GM20431 (cell line): ENCODE measurements at regions not wholly inside any gene's neighbourhood (a gene's known extent, or its start where the extent isn't known, plus 50 kb on each side); places are given as distances from the start of the nearest gene placed in this dataset.

ENCODE experiments used
- in situ Hi-C: fragments of 300-500 bp; cut with MseI, MboI; formaldehyde crosslinking; loops from one replicate; pipeline ENCODE4 v1.15.0; 2020; ENCODE audit warnings: low sequenced_read_pairs; ENCODE audit not compliant: unreplicated experiment

DNA sequence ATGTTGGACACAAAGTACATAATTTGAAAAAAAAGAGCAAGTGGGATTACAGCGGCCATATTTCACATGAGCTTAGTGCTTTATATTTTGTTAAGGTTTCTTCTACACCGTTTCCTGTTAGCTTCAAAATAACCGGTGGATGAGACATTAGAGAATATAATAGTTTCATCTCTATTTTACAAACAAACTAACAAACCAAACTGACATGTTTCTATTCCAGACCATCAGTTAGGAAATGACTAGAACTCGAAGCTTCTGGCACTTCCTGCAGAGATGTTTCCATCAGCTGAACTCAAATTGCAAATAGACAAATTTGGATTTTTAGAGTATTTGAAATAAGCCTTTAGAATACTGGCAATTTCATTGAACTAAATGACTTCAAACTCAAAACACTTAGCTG lies 86.5 kb downstream of the MTRR start:
- in situ Hi-C loops: no loop called here

DNA sequence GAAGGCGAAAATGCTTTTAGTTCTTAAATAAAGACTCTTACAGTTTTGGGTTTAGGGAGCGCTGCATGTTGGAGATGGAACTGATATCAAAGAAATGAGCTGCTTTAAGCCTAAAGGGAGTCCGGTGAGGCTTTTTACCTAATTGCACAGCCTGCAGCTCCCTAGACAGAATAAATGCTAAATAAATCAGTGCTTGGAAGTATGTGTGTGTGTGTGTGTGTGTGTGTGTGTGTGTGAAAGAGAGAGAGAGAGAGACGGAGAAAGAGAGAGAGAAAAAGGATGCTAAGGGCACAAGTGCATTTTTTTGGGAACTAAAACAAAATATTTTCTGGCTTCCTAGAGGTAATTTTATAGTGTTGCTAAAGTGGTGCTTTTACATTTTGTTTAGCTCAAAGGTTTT lies 88.4 kb downstream of the MTRR start:
- in situ Hi-C loops: no loop called here

DNA sequence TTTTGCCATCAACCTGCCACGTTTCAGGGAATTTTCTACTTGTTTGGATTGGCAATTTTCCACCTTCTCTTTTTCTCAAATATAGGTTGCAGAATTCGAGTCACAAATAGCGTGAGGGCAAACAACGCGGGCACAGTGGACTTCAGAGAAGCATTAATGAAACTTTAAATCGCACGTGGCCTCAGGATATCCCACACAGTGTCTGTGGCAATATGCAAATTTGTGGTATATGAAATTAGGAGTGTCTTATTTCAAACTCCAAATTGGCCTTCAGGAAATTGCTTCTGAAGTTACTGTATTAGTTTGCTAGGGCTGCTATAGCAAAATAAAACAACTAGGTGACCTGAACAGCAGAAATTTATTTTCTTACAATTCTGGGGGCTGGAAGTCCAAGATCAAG lies 91.2 kb downstream of the MTRR start:
- in situ Hi-C loops: no loop called here

DNA sequence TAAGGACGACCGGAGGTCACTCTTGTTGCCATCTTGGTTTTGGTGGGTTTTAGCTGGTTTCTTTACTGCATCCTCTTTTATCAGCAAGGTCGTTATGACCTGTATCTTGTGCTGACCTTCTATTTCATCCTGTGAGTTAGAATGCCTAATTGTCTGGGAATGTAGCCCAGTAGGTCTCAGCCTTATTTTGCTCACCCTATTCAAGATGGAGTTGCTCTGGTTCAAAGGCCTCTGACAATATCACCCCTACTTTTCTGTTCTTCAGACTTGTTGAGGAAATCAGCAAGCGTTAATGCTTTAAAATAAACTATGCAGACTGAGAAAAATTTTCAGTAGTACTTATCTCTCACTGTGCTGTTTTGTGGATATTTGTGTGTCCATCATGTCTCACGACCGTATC lies 92.6 kb downstream of the MTRR start:
- in situ Hi-C loops: no loop called here

DNA sequence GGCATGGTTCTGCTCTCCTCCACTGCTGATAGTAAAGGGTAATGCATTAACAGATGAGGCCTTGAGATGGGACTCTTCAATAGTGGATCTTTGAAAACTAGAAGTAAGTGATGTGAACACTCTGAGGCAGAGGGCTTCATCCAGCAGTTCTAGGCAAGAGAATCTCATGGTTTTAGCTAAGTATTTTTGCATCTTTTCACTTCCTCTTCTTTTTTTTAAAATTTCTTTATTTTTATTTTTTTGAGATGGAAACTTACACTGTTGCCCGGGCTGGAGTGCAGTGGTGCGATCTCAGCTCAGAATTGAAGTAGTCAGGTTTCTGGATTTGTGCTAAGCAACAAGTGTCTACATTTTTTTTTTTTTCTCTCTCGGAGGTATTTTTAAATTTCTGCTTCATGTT lies 101.9 kb downstream of the MTRR start:
- in situ Hi-C loops: no loop called here

DNA sequence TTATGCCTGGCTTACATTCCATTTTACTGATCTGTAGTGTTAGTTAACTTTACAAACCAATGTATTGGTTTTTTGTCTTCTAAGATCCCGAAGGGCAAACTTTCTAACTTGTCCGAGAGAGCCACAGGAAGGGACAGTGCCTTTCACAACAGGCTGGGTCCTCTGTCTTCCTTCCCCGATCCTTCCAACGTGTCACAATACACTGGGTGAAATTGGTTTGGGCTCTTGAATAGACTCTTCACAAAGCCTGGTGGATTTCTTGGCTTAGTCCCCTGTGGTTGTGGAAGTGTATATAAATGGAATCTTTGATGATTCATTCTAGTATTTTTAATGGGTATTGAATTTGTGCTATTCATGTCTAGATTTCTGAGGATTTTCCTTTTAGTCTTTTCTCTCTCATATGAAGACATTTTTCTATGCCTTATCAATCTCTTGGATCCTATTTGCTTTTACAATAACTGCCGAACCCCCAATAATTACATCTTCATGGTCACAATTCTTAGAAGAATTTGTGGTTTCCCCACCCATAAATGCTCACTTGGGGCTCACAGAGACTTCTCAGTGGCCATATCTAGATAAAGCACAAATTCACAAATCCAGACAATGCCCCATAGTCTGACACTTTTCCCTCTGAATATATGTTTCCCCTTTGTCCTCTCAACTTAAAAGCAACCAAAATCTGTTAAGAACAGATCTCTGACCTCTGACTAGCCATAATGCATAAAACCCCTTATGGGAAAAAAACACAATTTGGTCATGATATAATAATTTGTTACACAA lies 107.7 kb downstream of the MTRR start:
- in situ Hi-C loops: no loop called here

DNA sequence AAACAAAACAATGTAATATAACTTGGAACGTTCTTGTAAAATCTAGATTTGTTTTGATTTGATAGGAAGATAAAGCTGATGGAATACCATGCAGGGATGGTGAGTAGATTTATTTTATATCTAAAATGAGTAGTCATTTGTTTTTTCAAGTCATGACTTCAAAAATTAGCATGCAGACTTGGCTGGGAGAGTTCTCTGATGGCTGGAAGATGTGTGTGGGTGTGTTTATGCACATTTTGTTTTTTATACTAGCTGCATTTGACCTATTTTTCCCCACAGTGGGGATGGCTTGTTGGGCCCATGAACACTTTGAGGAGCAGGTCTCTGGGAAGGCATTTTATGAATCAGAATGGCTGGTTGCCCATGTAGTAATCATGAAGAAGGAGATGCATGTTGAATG lies 109.2 kb downstream of the MTRR start:
- in situ Hi-C loops: no loop called here

DNA sequence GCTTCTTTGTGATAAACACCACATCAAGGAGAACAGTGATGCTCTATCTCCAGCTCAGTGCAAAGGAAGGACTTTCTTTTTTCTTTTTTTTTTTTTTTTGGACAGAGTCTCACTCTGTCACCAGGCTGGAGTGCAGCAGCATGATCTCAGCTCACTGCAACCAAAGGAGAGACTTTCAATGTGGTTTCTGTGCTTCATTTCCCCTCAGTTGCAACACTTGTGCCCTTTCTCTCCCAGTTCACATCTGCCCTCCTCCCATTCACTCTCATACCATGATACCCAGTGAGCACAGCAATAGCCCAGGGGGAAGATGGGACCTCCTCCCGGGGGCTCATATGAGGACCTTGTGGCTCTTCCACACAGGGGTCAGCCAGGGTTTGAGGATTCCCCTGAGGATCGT lies 110.0 kb downstream of the MTRR start:
- in situ Hi-C loops: no loop called here

DNA sequence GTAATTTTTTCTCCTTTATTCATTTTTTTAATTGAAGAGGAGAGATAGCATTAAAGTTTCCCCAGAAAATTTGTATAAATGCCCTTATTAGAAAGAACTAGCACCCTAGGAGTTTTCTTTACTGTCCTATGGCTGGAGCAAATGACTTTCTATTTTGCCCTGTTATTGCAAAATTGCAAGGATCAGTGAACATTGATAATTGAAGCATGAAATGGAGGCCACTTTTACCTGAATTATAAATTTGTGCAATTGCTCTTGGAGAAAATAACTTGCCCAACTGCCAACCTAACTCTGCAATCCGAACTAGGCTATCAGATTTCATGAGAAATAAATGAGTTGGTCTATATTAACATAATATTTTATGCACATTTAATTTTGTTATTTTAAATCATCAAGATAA lies 111.9 kb downstream of the MTRR start:
- in situ Hi-C loops: no loop called here

DNA sequence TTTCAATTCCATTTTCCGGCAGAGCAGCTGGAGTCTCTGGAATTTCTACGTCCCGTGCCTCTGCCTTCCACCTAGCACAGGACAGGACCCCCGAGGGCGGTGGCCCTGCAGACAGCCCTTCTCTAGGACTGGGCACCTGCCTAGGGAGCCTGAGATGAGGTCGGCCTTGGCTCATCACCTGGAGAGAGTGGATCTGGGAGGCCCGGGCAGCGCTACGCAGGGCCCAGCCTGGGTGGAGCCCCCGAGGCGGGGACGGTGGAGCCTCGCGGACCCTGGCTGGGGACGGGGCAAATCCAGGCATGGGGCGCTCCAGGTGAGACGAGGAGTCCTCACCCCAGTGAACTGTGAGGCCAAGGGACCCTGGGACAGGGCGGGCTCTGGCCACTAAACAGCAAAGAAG lies 114.5 kb downstream of the MTRR start:
- in situ Hi-C loops: no loop called here

DNA sequence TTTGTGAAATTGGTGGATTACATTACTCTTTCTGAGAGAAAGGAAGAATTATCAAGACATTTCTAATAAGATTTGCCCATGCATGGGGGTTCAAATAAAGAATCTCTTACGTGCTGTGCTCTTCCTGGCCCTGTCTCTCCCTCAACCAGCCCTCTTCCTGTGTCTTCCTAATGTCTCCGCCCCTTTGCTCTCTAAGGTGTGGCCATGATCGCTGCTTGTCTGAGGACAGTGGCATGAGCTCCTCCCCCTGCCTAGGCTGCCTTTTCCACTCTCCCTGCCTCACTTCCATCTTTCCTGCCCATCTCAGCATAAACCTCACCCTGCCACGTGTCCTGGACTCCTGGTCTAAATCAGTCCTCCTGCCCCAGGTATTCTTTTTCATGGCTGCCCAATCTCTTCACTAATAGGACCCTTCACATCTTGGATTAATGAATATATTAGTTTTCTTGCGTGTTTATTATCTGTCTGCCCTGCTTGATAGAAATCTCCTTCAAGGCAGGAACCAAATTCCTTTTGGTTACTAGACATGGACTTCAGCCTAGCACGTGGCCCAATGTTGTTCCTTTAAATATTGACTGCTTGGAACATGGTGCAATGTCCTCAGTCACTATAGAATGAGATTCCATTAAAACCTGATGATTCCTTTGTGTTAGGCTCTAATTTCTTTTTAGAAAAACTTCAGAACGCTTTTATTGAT lies 122.3 kb downstream of the MTRR start:
- in situ Hi-C loops: no loop called here

DNA sequence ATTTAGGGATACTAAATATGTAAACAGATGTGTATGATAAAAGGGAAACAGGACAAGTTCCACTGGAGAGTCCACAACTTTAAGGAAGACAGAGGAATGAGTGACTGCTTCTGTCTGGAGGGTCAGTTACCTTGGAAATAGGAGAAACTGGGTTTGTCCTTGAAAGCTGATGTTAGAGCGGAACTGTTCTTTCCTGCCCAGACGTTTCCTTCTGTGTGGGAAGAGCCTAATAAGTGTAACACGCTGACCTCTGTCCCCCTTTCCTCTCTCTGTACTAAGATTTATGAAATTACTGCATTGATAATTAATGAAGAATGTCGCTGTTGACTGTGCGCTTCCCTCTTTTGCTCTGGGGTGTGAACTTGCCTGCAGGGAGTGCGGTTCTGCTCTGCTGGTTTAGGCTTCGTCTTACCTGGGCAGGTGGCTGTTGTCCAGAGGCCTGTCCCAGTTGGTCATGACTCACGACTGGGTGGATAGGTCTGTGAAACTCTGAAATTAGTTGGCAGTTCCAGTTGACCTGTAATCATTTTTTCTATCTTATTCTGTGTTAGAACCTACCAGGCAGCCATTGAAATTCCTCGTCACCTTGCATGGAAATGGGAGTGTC lies 126.8 kb downstream of the MTRR start:
- in situ Hi-C loops: no loop called here

DNA sequence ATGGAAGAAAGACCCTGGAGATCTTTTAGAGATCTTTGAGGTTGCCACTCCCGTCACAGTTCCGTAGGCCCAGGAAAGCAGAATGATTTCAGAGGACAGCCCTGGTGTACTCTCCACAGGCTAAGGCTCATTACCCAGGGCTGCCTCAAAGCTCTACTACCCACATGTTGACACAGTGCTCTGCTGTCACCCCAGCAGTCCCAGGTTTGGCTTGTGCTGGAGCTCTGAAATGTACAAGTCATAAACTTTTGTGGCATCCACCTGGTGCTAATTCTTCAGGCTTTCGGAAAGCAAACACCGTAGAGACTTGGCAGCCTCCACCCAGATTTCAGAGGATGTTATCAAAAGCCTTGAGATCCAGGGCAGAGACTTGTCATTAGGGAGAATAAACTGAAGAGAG lies 136.5 kb downstream of the MTRR start:
- in situ Hi-C loops: no loop called here

DNA sequence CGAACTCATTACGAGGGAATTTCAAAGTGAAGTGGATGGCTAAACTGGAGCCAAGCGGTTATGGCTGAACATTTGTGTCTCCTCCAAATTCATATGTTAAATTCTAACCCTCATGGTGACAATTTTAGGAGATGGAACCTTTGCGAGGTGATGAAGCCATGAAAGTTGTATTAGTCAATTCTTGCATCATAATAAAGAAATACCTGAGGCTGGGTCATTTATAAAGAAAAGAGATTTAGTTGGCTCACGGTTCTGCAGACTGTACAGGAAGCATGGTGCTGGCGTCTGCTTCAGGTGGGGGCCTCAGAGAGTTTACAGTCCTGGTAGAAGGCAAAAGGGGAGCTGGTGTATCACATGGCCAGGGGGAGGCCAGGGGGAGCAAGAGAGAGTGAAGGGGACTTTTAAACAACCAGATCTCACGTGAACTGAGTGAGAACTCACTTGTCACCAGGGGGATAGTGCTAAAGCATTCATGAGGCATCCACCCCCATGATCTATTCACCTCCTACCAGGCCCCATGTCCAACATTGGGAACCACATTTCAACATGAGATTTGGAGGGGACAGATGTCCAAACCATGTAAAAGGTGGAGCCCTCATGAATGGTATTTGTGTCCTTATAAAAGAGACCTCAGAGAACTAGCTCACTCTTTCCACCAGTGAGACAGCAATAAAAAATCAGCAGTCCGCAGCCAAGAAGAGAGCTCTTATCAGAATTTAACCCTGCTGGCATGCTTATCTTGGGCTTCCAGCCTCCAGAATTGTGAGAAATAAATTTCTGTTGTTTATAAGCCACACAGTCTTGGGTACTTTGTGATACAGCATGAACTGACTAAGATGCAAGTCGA lies 143.4 kb downstream of the MTRR start:
- in situ Hi-C loops: no loop called here

DNA sequence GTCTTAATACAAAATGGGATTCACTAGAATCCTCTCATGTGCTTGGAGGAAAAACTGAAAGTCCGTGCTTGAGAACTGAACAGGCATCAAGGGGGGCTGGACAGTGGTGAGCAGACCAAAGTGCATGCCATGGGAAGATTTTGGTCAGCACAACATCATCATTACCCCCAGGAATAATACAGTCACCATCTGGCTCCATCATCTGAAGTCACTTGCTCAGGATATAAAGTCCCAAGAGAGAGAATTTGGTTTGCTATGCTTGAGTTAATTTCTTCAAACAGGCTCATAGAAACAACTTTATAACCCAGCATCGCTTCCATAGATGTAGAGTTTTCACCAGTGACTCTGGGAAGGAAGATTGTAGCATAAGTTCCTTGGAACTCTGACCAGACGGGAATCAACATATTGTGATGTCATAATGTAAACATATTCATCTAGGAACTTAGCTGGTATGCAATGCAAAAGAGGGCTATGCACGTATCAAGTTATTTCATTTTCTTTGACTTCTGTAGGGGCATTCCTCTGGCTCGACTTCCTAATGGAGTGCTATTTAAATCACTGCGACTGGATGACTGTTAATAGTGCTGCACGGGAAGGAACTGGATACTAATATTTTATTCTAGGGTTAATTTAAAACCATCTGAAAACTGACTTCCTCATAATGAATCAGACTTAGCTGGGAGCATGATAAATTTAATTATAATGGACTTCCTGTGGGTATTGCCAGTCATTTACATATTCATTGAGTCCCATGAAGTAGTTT lies 145.2 kb downstream of the MTRR start:
- in situ Hi-C loops: no loop called here

DNA sequence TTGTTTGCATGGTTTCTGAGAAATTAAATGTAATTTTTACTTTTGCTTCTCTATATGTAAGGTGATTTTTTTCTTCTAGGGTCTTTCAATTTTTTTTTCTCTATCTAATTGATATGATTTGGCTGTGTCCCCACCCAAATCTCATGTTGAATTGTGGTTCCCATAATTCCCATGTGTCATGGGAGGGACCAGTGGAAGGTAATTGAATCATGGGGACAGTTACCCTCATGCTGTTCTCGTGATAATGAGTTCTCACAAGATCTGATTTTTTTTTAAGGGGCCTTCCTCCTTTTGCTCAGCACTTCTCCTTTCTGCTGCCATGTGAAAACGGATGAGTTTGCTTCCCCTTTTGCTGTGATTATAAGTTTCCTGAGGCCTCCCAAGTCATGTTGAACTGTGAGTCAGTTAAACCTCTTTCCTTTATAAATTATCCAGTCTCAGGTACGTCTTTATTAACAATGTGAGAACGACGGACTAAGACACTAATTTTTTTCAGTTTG lies 150.8 kb downstream of the MTRR start:
- in situ Hi-C loops: no loop called here

DNA sequence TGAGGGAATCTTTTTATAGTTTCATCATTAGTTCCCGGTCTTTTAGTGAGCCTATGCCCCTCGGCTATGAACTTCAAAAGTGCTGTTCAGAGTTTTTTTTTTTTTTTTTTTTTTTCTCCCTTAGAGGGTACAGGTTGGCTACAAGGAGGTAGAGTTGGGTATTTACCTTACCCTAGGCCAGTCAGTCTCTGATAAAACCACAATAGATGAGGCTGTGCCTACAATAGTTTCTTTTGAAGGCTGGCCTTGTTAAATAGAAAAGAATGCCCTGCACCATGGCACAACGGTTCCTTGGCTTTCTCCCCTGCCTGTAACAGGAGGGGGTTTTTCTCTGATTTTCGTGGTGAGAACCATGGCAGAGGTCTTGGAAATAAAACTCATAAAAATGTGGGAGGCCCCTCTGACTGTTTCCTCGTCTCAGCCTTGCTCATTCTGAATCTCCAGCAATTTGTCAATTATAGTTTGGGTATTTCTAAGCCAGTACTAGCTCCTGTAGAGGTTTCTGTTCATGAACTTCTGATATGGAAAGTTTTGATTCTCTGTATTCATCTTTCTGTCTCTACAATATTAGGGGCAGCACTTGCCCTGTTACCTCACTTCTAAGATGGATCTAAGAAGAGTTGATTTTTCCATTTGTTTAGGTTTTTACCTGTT lies 152.0 kb downstream of the MTRR start:
- in situ Hi-C loops: no loop called here

DNA sequence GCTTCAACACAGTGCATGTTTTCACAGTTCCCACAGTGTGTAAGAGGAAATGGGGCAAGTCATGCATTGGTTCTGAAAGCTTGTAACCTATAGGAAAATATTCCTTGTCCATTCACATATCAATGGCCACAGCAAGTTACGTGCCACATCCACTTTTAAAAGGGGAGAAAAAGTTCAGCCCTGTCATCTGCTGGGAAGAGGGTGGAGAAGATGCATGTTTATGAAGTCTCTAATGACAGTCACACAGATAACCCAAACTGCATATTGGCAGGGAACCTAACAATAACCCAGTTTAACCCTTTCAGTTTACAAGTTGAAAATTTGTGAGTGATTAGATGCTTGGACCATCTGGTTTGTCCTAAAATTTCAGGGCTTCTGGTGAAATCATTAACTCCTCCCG lies 159.3 kb downstream of the MTRR start:
- in situ Hi-C loops: no loop called here

DNA sequence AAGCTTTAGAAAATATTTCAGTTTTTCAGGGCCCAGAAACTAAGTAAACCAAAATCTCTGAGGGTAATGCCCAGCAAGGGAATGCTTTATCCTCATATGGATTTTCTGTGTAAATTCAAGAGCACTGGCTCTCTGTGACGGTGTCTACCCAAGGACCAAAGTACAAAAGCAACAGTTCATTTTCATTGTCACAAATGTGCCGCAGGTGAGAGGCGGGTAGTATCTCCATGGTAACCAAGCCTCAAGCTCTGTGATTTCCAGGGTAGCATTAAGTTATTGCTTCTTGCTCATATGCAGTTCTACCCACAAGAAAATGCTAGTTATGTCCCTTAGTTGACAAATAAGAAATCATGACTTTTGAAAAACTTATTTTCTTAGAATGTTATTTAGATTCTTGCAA lies 164.3 kb downstream of the MTRR start:
- in situ Hi-C loops: no loop called here
